CD4-positive, alpha-beta T cell treated with Interleukin-4 for 4 hours (primary cell): ENCODE measurements at regions not wholly inside any gene's neighbourhood (a gene's known extent, or its start where the extent isn't known, plus 50 kb on each side); places are given as distances from the start of the nearest gene placed in this dataset.

Experiments
- DNase-seq: peaks from one replicate; pipeline ENCODE4 v3.0.0-alpha.2; 2020

DNA sequence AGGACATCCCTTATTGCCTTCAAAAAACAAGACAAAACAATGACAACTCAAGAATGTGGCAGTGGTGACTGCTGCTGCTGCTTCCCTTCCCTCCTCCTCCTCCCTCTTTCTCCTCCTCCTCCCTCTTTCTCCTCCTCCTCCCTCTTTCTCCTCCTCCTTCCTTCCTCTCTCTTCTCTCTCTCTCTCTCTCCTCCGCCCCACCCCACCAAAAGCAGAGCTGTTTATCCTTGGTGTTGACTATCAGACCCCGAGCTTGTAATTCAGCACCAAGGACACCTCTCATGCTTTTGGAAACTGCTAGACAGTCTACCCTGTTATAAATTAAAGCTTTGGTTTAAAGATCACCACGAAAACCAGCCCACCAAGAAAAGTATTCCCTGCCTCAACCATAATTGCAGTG is 72.4 kb upstream of the IFNAR2 start:
- DNase-seq = no peak

DNA sequence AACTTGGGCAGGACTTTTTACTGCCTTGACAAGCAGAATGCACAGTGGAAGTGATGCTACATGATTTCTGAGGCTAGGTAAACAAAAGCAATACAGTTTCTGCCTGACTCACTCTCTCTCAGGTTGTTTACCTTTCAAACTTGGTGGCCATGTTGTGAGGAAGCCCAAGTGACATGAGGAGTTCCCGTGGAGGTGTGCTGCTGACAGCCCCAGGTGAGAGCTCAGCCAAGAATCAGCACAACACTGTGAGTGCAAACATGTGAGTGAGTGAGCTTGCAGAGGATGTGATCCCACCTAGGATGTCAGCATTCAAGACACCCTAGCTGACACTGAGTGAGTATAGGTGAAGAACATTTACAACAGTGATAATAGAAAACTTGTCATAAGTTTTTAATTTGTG is 71.1 kb upstream of the IFNAR2 start:
- no peak for DNase-seq

DNA sequence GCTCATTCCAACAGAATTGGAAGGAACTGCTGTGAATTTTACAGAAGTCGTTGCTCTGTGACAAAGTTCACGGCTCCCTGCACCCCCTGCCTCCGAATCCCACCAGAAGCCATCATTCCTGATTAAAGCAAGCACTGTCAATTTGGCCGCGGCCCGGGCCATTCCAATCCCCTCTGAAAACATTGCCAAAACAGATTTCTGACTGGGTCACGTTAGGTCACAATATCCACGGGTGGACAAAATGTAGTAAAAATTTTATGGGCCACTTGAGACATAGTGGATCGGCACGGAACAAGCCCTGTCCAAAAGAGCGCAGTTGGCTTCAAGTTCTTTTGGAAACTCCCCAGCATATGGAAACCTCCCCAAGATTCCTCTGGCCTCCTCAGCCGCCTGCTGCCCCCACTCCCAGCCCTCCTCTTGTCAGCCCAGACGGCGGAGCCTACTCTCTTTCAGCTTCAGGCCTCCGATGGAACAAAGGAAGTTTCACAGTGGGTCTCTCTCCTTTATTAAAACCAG is 67.2 kb upstream of the IFNAR2 start:
- no peak for DNase-seq

GRCh38 chr21:33168886-33169285 is 60.9 kb upstream of the IFNAR2 start:
- no peak for DNase-seq

- no peak for DNase-seq
Observed at GRCh38 chr21:33169359-33169758, 60.4 kb upstream of the IFNAR2 start.

DNA sequence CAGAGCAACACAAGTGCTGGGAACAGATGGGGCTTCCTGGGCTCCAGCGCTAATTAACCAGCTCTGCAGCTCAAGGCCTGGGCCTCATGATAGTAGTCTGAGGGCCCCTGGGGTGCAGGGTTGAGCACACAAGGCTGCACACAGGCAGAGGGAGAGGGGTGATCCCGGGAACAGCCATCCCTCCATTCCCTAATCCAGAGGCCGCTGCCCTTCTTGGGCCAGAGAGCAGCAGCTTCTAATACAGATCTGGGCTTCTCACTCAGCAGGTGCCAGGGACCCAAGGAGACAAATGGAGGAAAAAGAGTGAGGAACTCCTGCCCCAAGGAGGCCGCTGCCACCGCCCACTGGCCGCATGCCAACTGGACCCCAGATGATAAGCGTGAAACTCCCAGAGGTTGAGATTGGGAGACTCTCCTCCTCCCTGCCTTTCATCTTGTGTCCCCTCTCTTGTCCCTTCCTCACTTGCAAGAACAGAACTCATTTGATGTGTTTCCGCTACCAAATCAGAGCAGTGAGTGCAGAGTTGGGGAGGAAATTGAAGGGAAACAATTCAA is 58.0 kb upstream of the IFNAR2 start:
- DNase-seq = no peak

DNA sequence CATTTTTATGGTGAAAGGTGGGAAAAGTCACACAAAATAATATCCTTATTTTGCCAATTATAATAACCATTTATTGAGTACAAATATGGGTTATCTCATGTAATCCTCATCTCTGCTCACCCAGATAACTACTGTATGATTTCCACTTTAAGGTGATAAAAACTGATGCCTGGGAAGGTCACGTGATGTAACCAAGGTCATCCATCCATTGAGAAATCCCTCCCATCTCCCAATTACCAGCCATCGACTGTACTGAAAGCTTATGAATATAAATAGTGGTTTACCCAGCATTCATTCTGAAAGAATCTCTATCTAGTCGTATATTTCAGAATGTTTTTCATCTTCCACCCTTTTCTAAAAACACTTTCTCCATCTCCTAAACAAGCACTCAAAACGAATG is 55.0 kb upstream of the IFNAR2 start:
- no peak for DNase-seq
